ENCODE measurements at regions not wholly inside any gene's neighbourhood (a gene's known extent, or its start where the extent isn't known, plus 50 kb on each side); places are given as distances from the start of the nearest gene placed in this dataset.

DNA sequence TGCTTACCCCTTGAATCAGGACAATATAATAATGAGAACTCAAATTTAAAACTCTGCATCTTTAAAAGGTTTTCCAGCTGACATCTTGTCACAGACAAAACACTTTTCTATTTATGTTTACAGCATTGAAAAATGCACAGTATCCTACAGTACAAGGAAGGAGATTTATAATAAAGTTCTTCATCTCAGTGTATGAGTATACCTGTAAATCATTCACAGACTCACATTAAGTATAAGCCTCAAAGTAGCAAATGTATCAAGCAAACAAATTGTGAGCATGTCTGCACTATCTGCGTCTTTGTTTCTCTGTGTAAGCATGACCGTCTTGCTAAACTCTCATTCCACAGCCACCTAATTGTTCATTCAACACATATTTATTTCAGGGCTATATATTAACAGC, 52.8 kb downstream of the PPP1R2C start:
- no peak for DNase-seq

DNA sequence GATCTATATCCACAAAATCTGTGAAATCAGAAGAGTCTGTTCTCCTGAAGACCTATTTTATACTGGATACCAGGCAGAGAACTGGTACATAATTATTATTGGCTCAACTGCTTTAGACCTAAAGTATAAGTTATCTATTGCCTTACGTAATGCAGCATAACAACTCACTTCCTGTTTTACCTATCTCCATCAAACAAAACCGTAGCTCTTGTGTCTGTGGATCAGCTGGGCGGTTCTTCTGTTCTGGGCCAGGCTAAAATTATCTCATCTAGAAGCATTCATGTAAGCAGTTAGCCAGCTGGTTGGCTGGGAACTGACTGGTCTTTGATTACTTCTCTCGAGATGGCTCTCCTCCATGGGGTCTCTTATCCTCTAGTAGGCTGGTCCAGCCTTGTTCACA, 57.8 kb downstream of the PPP1R2C start:
- no peak for DNase-seq

DNA sequence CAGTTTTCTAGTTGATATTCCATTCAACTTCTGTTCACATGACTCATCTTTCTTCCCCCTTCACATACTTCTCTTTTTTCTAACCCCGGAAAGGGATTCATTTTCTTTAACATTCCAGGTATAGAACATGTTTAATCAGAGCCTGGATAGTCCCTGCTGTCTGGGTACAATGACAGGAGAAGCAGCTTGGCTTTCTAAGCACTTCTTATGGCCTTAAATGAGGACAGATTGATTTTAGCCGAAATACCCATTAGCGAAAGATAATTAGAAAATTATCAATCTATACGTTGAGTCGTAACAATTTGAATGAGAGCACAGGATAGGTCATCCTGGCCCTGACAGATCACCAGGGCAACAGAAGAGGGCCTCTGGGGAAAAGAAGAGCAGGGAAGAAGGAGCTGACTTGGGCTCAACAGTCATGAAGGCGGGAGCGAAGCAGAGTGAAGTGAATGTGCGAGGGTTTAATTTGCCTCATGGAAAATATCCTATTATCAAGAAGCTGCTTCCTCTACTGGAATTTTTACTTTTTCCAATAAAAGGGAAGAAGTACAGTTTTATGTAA, 62.2 kb downstream of the PPP1R2C start:
- no peak for DNase-seq

DNA sequence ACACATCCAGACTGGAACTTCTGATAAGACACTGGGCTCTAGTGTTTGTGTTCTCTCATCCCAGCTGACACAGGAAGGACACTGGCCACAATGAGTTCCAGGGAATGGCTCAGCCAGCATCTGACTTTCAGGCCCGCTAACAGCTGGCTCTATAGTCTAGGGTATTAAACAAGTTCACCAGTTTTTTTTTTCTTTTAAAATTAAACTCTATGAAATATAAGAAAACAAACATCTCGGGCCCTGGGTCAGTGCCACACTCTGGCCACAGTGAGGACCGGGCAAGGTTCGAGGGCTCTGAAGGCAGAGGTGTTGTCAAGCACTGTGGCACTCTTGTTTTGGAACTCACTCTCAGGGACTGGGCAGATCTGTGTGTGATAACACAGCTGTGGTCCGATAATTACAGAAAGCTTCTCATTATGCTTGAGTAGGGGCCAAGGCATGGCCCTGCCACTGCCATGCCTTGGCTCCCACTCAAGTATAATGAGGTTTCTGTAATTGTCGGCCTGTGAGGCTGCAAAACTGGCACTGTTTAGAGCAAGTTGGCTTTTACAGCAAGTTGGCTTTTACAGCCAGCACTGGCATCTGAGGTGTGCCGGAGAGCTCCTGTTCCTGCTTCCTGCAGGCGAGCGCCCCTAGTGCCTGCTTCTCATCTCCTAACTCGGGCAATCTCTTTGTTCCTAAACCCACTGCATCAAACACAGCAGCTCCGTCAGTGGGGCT, 62.8 kb downstream of the PPP1R2C start:
- peak; percentile 15 for DNase-seq

DNA sequence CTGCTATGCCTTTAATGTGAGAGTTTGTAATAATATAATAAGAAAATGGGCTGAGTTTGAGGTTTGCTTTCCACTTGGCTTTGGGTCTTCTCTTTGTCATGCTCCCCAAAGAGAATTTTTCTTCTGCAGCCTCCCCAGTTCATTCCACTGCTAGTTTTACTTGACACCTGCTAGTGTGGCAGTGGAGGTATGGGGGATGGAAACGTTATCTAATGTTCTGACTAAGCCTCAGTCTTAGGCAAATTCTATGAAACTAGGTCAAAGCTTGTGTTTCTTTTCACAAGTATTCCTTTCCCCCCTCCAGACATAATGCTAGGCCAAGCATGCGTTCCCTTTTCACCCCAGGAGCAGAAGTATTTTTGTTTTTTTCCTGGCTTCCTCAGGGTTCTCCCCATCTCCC, 67.5 kb downstream of the PPP1R2C start:
- DNase-seq, result no peak

DNA sequence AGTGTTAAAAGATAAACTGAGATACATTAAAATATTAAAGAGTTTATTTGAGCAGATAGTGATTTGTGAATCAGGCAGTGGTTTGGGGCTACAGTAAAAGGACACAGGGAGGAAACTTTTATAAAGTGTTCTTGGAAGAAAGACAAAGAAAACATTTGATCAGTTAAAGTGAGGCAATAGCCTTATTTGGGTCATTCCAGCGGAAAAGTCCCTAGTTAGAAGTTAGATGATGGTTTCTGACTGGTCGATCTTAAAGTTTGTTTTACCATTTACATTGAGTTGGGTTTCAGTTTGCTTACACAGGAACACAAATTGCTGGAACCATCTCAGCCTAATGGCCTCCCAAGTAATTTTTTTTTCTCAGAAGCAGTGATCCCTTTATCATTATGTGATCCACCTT, 69.7 kb downstream of the PPP1R2C start:
- no peak for DNase-seq

DNA sequence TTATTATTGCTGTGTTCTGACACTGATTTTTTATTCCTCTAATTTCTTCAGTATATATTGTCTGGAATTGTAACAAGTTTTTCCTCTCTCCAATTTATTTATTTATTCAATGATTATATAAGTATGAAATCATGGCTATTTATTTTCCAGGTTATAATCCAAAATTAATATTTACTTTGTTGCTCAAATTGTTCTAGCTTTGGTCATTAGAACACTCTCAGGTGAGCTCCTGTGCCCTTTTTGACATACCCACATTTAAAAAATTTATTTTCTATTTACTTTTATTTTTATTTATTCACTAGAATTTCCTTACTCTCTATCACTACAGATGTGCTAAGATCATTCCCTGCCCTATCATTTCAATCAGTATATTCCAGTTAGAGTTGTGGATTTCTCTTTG, 70.2 kb downstream of the PPP1R2C start:
- no peak for DNase-seq

DNA sequence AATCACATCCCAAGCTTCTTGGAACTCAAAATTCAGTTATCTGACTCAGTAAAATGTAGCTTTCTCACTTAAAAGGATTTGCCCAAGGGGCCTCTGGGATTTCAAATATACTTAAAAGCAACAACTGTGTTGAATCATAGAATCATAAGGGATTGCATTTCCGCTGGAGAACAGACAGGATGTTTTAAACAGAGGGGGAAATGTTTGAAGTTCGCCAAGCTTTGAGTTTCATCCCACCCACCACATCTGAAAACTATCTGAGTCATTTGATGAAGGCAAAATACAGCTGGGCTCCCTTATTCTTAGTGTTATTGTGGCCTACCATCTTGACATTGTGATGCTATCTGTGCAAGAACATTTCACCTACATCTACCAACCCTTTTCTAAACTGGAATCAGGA, 73.5 kb downstream of the PPP1R2C start:
- DNase-seq, result no peak

DNA sequence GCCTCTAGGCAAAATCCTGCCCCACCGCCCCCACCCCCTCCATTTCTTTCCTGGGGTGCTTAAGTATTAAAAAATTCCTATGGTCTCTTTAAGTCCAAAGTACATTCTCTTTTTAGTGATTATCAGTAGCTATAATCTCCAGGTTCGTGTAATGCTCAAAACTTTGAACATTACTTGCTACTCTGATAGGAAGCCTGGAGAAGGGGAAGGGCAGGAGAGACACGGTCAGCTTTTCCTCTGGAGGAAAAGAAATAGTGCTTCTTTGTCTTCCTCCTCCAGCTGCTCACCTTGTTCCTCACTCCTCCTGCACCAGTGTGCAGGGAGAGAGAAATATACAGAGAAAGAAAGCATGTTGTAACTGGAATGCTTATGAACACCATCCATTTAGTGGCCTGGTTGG, 80.4 kb downstream of the PPP1R2C start:
- no peak for DNase-seq

DNA sequence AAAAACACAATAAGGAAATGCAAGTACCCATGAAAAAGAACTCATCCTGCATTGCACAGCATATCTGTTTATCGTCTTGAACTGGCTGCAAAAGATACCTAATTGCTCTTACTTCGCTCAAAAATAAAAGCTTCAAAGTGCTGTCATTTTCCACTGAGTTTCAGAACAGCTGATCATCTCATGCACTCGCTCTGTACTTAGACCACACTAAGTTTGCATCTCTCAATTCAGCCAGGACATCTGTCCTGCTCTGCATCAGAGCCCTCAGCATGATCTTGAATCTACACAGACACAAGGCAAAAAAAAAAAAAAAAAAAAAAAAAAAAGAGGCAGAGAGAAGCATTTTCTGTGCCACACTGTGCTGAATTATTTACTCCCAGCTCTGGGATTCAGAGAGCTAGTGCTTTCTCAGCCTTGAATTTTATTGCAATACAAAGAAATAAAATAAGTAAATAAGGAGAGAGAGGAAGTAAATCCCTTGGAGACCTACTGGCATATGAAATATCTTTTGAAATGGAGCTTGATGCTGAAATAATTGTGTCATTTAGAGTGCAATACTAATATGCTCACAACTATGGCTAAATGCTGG, 81.3 kb downstream of the PPP1R2C start:
- no peak for DNase-seq

DNA sequence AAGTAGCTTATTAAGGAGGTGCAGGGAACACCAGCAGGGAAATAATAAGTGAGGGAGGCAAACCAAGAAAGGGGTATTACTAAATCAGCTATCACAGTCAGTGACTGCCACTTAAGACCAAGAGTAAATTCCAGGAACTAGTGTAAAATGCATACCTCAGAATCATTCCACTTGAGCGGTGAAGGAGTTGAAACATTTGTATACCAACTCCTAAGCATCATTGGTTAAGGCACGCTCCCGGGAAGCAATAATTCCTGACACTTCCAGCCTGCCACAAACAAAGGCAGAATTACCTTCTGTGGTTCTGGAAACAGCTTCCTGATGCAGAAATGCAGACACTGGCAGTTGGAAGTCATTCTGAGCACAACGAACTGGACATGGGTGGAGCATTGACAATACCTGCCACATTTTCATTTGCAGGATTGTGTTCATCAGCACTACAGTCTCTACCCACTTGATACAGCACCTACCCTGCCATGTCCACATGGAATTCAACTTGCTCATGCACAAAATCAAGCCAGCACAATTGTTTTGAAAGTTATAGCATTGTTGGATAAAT, 82.1 kb downstream of the PPP1R2C start:
- DNase-seq, result no peak

DNA sequence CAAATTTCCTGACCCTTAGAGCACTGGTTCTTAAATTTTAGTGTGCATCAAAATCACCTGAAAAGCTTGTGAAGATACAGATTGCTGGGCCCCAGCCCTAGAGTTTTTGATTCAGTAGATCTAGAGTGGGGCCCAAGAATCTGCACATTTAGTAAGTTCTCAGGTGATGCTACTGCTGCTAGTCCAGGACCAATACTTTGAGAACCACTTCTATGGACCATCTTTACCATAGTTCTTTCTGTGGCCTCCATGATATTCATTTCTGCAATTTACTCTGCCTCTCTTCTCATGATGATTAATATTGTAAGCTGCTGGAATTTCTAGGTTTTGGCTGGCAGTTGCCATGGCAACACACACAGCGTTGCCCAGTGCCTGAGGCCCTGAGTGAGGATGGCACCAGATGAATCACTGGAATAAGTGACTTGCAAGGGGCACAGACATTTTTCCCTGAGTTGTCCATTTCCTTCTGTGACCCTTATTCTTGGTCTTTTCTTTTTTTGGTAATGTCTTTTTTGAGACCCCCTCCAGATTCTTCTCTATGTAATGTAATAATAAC, 83.6 kb downstream of the PPP1R2C start:
- DNase-seq, result no peak

DNA sequence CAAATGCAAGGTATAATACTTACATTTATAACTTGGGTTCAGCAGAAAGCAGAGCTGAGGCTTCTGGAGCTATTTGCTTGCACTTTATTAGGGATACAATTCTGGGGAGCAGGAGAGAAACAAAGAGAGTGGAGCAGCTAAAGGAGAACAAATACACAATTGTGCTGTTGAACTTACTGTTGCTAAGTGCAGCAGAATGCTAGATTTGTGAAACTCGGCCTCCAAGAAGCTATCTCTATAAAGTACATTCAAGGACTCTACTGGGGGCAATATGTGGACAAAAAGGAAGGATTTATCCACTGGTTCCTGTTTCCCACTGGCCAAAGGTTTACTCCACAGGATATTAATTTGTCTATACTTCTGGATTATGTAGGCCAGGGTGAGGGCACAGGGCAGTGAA, 86.8 kb downstream of the PPP1R2C start:
- DNase-seq, result no peak

DNA sequence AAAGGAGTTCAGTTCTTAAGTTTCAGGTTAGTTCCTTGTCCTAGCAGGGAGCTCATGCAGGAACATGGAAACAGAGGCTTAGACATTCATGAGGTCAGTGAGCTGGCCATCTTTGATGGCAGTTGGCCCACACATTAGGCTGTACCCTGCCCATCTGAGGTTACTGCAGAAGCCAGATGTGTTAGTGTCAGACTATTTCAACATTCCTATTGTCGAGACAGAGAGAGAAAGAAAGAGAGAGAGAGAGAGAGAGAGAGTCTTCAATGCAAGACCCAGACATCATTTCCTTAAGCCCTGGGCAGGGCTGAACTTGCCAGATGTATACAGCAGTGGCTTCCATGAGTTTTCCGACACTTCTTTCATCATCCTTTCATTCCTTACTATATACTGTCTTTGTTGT, 91.3 kb downstream of the PPP1R2C start:
- no peak for DNase-seq

DNA sequence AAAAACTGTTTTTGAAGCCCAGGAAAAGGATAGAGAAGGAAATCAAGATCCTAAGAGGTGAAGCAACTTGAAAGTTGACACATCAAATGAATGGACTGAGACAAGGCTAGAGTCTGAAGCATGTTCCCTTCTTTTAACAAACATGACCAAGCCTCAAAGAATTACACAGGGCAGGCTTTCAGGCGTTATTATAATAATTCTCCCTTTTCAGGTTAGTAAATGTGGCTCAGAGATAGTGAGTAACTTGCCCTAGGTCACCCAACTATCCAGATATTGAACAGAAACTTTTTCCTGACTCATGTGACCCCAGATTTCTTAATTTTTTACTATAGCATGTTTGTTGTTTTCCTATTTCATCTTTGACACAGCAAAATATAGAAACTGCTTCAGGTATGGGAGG, 91.7 kb downstream of the PPP1R2C start:
- DNase-seq, result no peak

DNA sequence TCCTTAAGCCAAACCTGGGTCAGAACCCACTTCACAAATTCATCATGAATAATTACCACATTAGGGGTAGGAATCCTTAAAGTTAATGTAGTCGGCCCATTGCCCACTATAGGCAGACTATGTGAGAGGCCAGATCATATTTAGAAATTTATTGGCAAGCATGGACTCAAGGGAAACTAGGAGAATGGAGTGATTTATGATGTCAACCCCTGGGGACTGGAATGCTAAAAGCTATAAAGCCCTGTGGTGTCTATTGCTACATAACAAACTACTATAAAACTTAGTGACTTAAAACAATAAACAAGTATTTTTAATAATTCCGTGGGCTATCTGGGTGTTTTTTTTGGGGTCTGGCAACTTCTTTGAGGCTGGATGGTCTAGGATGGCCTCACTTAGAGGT, 93.9 kb downstream of the PPP1R2C start:
- no peak for DNase-seq

DNA sequence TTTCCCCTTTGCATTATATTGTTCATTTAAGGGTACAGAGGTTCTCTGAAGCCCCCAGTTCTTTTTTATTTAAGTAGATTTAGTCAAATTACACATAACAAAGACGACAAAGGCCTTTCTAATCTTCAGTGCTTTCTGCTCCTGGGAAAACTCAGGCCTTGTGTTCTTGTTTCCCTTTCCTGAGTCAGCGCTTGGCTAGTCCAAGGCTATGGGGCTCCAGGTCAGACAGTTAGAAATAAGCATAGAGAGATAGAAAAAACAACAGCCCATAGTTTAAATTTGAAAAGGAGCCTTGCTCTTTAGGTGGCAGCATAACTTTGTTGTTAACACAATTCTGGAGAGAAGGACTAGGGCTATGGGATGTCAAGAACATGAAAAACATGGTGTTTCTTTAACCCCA, 97.3 kb downstream of the PPP1R2C start:
- no peak for DNase-seq

DNA sequence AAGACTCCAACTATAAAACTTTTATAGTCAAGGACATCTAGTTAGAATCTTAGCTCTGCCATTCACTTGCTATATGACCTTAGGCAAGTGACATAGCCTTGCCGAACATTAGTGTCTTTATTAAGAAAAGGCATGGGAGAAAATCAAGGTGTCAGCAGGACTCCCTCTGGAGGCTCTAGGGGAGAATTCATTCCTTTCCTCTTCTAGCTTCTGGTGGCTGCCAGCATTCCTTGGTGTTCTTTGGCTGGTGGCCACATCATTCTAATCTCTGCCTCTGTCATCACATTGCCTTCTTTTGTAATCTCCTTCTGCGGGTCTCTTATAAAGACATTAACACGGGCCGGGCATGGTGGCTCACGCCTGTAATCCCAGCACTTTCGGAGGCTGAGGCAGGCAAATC, 99.8 kb downstream of the PPP1R2C start:
- DNase-seq, result no peak

DNA sequence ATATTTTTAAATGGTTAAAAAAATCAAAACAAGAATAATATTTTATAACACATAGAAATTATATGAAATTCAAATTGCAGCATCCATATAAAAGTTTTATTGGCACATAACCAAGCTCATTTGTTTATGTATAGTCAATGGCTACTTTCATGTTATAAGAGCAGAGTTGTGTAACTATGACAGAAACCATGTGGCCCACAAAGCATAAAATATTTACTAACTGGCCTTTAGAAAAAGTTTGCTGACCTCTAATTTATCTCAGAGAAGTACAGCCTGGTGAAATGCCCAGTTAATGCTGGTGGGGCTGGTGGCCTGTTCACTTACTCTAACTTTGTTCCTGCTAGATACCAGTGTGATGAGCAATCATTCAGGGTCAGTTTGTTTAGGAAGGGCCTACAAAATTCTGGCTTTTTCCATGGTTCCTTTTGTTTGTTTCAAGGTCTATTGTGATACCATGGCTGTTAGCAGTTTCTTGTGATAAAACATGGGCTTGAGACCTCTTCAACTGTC, 104.6 kb downstream of the PPP1R2C start:
- no peak for DNase-seq

DNA sequence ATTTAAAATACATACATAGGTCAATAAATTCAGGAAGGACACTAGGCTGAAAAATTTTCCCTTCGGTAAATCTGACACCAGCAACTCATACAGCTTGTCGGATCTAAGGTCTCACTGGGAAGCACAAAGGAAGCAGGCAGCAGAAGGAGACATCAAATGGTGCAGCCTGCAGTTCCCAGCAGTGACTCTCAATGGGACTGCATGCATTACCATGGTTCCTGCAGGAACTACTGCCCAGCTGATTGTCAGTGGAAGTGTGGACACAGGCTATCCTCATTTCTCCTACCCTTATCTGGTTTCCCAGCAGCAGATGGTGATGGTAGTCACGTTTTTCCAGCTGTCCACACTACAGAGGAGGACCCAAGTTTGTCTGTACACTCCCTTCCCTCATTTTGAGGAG, 113.3 kb downstream of the PPP1R2C start:
- no peak for DNase-seq

DNA sequence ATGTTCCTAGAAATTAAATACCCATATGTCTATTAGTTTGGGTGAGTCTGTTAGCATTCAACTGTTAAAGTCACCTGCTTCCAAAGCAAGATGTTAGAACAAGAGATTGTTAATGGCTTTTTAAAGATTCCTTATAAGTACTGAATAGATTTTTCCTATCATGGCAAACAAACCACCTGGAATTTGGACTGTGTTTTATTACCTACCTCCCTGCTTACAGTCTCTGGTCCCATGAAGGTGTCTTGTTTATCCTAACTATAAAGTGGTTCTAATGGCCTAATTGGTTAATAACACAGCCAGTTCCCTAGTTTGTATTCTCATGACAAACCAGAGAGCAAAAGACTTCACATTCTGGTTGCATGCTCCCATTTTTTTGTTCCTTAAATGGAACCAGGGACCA, 149.5 kb downstream of the PPP1R2C start:
- DNase-seq, result no peak

DNA sequence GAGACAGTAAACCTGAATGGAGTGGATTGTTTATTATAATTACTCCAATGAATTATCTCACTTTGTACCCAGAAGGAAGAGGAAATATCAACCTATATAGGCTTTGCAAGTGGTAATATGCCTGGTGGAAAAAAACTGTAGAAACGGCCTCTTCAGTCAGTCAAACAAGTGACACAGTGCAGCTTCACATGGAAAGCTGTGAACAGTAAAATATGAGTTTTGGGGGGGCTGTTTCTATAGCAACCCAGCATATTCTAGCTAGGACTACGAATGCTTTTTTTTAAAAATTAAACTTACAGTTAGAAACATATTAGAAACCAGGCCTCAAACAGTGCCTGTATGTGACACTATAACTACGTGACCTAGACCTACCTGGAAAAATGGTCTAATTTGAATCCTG, 150.1 kb downstream of the PPP1R2C start:
- no peak for DNase-seq

DNA sequence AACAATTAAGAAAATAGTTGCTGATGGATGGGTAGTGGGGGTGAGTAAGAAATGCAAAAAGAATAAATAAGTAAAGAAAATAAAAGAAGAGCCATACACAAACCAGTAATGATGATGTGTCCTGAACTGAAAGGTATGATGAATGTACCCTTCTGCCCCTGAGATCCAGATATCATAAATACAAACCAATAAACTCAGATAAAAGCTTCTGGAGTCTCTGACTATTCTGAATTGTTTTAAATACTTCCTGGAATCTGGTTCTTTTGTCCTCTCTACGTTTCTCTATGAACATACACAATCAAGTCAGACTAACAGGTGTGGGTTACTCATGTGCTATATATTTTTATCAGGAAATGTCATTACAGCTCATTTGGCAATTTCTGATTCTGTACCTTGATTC, 153.4 kb downstream of the PPP1R2C start:
- no peak for DNase-seq

DNA sequence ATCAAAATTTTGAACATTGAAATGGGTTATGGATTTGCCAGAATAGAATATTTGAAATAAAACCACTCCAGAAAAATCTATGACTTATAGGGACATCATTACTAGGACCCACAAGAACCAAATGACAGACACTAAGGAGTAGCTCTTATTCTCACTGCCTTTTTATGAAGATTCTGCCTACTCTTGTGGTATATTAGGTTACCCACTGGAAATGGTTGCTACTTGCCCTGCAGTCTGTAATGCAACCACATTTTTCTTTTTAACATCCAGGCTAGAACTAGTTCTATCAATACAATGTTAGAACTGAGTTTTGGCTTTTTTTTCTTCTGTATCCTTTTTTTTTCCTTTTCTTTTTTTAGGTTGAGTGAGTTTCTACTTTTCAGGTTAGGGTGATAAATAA, 158.9 kb downstream of the PPP1R2C start:
- DNase-seq, result no peak

Data from central memory CD4-positive, alpha-beta T cell (primary cell).